ENCODE measurements at regions not wholly inside any gene's neighbourhood (a gene's known extent, or its start where the extent isn't known, plus 50 kb on each side); places are given as distances from the start of the nearest gene placed in this dataset.
"Not testable (repeated sequence)": the region's sequence is repeated elsewhere in the genome, so short reads cannot be mapped to it uniquely, and the experiment has no call there.

DNA sequence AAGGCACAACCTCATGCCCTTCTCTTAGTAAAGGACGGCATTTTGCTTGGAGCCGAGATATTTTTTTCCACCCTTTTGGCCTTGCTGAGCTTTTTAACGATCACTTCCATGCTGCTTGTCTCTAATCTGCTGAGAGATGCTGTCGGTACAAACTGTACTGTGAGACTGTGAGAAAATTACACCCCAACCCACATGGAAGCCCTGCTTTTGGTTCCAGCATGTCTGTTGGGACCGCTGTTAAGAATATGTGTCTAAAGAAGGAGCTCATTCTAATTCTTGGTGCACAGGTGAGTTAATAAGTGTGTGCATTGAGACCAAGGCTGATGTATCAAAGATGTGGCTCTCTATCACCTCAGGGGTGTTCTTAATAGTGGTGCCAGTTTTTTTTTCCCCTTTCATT is 304.5 kb upstream of the MAP3K7 start:
- H3K4me3 ChIP-seq (ENCODE audit: low read depth, low read length): no peak overlapping the region
- no peak for TF ChIP-seq CTCF (IDR thresholded peaks at IDR 0.05; ENCODE audit: borderline replicate concordance, insufficient read depth, low read depth, low read length)

DNA sequence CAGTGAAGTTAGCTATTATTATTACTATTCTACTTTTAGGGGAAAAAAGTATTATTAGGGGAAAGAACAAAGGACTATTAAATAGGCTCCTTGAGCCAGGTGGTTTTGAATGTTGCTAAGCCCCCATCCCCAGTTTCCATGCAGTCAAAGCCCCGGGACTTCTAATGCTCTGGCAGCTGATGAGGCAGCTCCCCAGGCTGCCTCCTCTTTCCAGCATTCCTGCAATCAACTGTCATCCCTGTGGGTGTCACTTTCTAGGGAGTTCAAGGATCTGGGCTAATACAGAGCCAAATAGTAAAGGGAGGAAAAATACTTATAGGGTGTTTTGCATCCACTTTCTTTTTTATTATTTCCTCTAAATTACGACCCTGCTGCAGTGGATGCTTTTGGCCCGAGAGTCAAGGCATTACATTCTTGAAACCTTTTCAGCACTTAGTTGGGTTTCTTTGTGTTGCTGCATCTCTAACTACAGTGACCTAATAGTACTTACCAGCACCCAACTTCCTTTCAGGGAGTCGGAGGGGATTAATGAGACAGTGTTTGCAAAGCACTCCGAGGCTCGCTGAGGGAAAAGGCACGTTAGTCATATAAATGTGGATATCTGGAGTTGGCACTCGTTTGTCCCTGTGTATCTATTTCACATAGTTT is 303.9 kb upstream of the MAP3K7 start:
- no peak overlapping the region for H3K4me3 ChIP-seq (ENCODE audit: low read depth, low read length)
- no peak for TF ChIP-seq CTCF (IDR thresholded peaks at IDR 0.05; ENCODE audit: borderline replicate concordance, insufficient read depth, low read depth, low read length)

- no peak overlapping the region for H3K4me3 ChIP-seq (ENCODE audit: low read depth, low read length)
- TF ChIP-seq CTCF (IDR thresholded peaks at IDR 0.05; ENCODE audit: borderline replicate concordance, insufficient read depth, low read depth, low read length): no peak
Measured at GRCh38 chr6:90887764-90888163, 300.9 kb upstream of the MAP3K7 start.

- TF ChIP-seq CTCF (IDR thresholded peaks at IDR 0.05; ENCODE audit: borderline replicate concordance, insufficient read depth, low read depth, low read length): no peak
- H3K4me3 ChIP-seq (ENCODE audit: low read depth, low read length): no peak overlapping the region
Measured at GRCh38 chr6:90885611-90886056, 298.8 kb upstream of the MAP3K7 start.

DNA sequence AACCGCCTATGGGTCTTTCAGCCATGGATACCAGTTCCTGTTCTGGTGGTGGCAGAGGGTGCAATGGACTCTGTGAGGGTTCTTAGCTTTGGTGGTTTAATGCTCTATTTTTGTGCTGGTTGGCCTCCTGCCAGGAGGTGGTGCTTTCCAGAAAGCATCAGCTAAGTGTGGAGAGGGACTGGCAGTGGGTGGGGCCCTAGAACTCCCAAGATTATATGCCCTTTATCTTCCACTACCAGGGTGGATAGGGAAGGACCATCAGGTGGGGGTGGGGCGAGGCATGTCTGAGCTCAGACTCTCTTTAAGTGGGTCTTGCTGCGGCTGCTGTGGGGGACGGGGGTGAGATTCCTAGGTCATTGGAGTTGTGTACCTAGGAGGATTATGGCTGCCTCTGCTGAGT is 298.3 kb upstream of the MAP3K7 start:
- H3K4me3 ChIP-seq (ENCODE audit: low read depth, low read length): not testable (repeated sequence)

- TF ChIP-seq CTCF (IDR thresholded peaks at IDR 0.05; ENCODE audit: borderline replicate concordance, insufficient read depth, low read depth, low read length): no peak
- no peak overlapping the region for H3K4me3 ChIP-seq (ENCODE audit: low read depth, low read length)
Measured at GRCh38 chr6:90877616-90878015, 290.7 kb upstream of the MAP3K7 start.

DNA sequence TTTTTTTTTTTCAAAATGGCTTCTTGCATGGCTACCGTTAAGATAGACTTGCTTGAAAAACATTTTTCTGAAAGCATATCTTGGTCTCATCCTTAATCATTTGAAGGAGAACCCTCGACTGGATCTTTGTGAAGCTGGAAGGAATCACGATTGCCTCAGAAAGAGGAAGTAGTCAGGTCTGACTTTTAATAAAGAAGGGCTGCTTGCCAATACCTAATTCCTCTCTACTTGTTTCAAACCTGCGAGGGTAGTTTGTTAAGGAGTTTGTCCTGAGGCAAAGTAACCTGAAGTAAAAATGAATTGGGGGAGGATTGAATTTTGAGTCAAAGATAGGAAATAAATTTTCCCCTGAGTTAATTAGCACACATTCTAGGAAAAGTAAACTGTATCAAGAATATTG is 288.1 kb upstream of the MAP3K7 start:
- TF ChIP-seq CTCF (IDR thresholded peaks at IDR 0.05; ENCODE audit: borderline replicate concordance, insufficient read depth, low read depth, low read length): no peak
- no peak overlapping the region for H3K4me3 ChIP-seq (ENCODE audit: low read depth, low read length)

- H3K4me3 ChIP-seq (ENCODE audit: low read depth, low read length): no peak overlapping the region
- TF ChIP-seq CTCF (IDR thresholded peaks at IDR 0.05; ENCODE audit: borderline replicate concordance, insufficient read depth, low read depth, low read length): no peak
Measured at GRCh38 chr6:90872981-90873380, 286.1 kb upstream of the MAP3K7 start.

Data from GM12875 (cell line).